ENCODE measurements at regions not wholly inside any gene's neighbourhood (a gene's known extent, or its start where the extent isn't known, plus 50 kb on each side); places are given as distances from the start of the nearest gene placed in this dataset.

DNA sequence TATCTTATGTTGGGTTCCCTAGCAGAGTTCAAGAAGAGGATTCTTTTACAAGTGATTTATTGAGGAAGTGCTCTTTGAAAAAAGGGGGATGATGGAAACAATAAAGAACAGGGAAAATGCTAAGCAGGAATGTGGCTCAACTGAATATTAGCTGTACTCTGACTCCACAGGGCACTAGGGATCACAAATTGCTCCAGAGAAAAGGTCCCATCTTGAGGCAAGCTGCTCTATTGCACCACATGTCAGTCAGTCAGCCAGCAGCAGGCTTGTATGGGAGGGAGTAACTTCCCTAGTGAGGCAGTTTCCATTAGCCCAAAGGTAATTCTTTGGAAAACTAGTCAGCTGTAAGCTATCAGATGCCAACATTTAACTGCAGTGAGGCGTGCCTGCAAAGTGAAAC, 73.3 kb upstream of the FNDC3A start:
- Histone ChIP-seq H2BK5ac (ENCODE audit: low read depth, low read length, poor library complexity, severe bottlenecking) (no peak overlapping the region), H2BK15ac (ENCODE audit: low read depth, poor library complexity, severe bottlenecking) (no peak overlapping the region), H3K4me2 (ENCODE audit: low read length, poor library complexity, severe bottlenecking) (no peak overlapping the region), H3K14ac (ENCODE audit: low read length in 2 of 2) (peak overlapping the region in 1 of 2 experiments; percentile 48), H2AFZ (ENCODE audit: low read depth, low read length) (no peak overlapping the region), H2BK120ac (ENCODE audit: low read depth, low read length) (no peak overlapping the region), H3K4me3 (ENCODE audit: insufficient read depth in 1 of 2, low read depth in 1 of 2, low read length in 2 of 2) (no peak overlapping the region), H3K79me1 (replicated peaks; ENCODE audit: low read length, poor library complexity, severe bottlenecking) (no peaks in the 10 kb centered on the region), H2BK12ac (ENCODE audit: low read length in 2 of 2) (no peak overlapping the region), H4K8ac (ENCODE audit: low read length) (no peak overlapping the region), H3K4me1 (ENCODE audit: control insufficient read depth, insufficient read depth, low read depth, low read length) (no peaks in the 10 kb centered on the region), H3K18ac (ENCODE audit: low read depth in 1 of 2, low read length in 2 of 2) (no peak overlapping the region), H2AK5ac (ENCODE audit: low read length, severe bottlenecking) (no peak overlapping the region), H3K4ac (ENCODE audit: low read depth in 1 of 2, low read length in 2 of 2) (no peak overlapping the region), H3K9me3 (ENCODE audit: control insufficient read depth, low read length) (no peaks in the 10 kb centered on the region), H3K27ac (ENCODE audit: low read length, poor library complexity, severe bottlenecking) (no peak overlapping the region), H3K27me3 (ENCODE audit: control insufficient read depth in 1 of 2, insufficient read depth in 1 of 2, low read length in 2 of 2) (peaks cover 0 to 8% of the 10 kb centered on the region in 2 experiments), H4K91ac (ENCODE audit: low read length) (no peak overlapping the region), H3K9ac (ENCODE audit: low read length) (no peak overlapping the region), H3K36me3 (ENCODE audit: control insufficient read depth in 1 of 2, insufficient read depth in 2 of 2, low read depth in 1 of 2, low read length in 2 of 2) (no peaks in the 10 kb centered on the region), H3K23ac (ENCODE audit: low read length in 2 of 2) (no peak overlapping the region)
- DNase-seq: peak; percentile 12
- no CpG with 5 or more reads among the region's 1 CpG for WGBS

GRCh38 chr13:48904668-48905290, 70.9 kb upstream of the FNDC3A start:
- WGBS: 100% methylated on average over 2 of the region's 2 CpGs

GRCh38 chr13:48906200-48906599, 69.5 kb upstream of the FNDC3A start:
- Histone ChIP-seq H3K79me1 (replicated peaks; ENCODE audit: low read length, poor library complexity, severe bottlenecking) (no peaks in the 10 kb centered on the region), H3K14ac (ENCODE audit: low read length in 2 of 2) (no peak overlapping the region), H3K4me3 (ENCODE audit: insufficient read depth in 1 of 2, low read depth in 1 of 2, low read length in 2 of 2) (no peak overlapping the region), H2AFZ (ENCODE audit: low read depth, low read length) (no peak overlapping the region), H2BK15ac (ENCODE audit: low read depth, poor library complexity, severe bottlenecking) (no peak overlapping the region), H4K91ac (ENCODE audit: low read length) (no peak overlapping the region), H2BK120ac (ENCODE audit: low read depth, low read length) (no peak overlapping the region), H3K4me1 (ENCODE audit: control insufficient read depth, insufficient read depth, low read depth, low read length) (peaks cover 1% of the 10 kb centered on the region), H3K9me3 (ENCODE audit: control insufficient read depth, low read length) (no peaks in the 10 kb centered on the region), H3K27ac (ENCODE audit: low read length, poor library complexity, severe bottlenecking) (no peak overlapping the region), H3K18ac (ENCODE audit: low read depth in 1 of 2, low read length in 2 of 2) (no peak overlapping the region), H2BK12ac (ENCODE audit: low read length in 2 of 2) (no peak overlapping the region), H2BK5ac (ENCODE audit: low read depth, low read length, poor library complexity, severe bottlenecking) (no peak overlapping the region), H3K36me3 (ENCODE audit: control insufficient read depth in 1 of 2, insufficient read depth in 2 of 2, low read depth in 1 of 2, low read length in 2 of 2) (no peaks in the 10 kb centered on the region), H3K23ac (ENCODE audit: low read length in 2 of 2) (no peak overlapping the region), H3K9ac (ENCODE audit: low read length) (no peak overlapping the region), H3K4me2 (ENCODE audit: low read length, poor library complexity, severe bottlenecking) (no peak overlapping the region), H4K8ac (ENCODE audit: low read length) (no peak overlapping the region), H2AK5ac (ENCODE audit: low read length, severe bottlenecking) (no peak overlapping the region), H3K27me3 (ENCODE audit: control insufficient read depth in 1 of 2, insufficient read depth in 1 of 2, low read length in 2 of 2) (no peaks in the 10 kb centered on the region), H3K4ac (ENCODE audit: low read depth in 1 of 2, low read length in 2 of 2) (no peak overlapping the region)
- 100% methylated on average over 3 of the region's 6 CpGs for WGBS
- no peak for DNase-seq

More at GRCh38 chr13:48904668-48905290, 70.9 kb upstream of the FNDC3A start:
- Histone ChIP-seq H3K4me1 (ENCODE audit: control insufficient read depth, insufficient read depth, low read depth, low read length) (peaks cover 1% of the 10 kb centered on the region), H3K9ac (ENCODE audit: low read length) (no peak overlapping the region), H3K4ac (ENCODE audit: low read depth in 1 of 2, low read length in 2 of 2) (no peak overlapping the region), H4K91ac (ENCODE audit: low read length) (no peak overlapping the region), H3K4me3 (ENCODE audit: insufficient read depth in 1 of 2, low read depth in 1 of 2, low read length in 2 of 2) (no peak overlapping the region), H3K23ac (ENCODE audit: low read length in 2 of 2) (no peak overlapping the region), H2BK12ac (ENCODE audit: low read length in 2 of 2) (no peak overlapping the region), H3K27ac (ENCODE audit: low read length, poor library complexity, severe bottlenecking) (no peak overlapping the region), H3K18ac (ENCODE audit: low read depth in 1 of 2, low read length in 2 of 2) (no peak overlapping the region), H2BK15ac (ENCODE audit: low read depth, poor library complexity, severe bottlenecking) (no peak overlapping the region), H3K79me1 (replicated peaks; ENCODE audit: low read length, poor library complexity, severe bottlenecking) (no peaks in the 10 kb centered on the region), H2AK5ac (ENCODE audit: low read length, severe bottlenecking) (no peak overlapping the region), H2BK5ac (ENCODE audit: low read depth, low read length, poor library complexity, severe bottlenecking) (no peak overlapping the region), H2BK120ac (ENCODE audit: low read depth, low read length) (no peak overlapping the region), H3K9me3 (ENCODE audit: control insufficient read depth, low read length) (no peaks in the 10 kb centered on the region), H3K36me3 (ENCODE audit: control insufficient read depth in 1 of 2, insufficient read depth in 2 of 2, low read depth in 1 of 2, low read length in 2 of 2) (no peaks in the 10 kb centered on the region), H4K8ac (ENCODE audit: low read length) (no peak overlapping the region), H3K14ac (ENCODE audit: low read length in 2 of 2) (no peak overlapping the region), H2AFZ (ENCODE audit: low read depth, low read length) (no peak overlapping the region), H3K4me2 (ENCODE audit: low read length, poor library complexity, severe bottlenecking) (no peak overlapping the region), H3K27me3 (ENCODE audit: control insufficient read depth in 1 of 2, insufficient read depth in 1 of 2, low read length in 2 of 2) (peaks cover 0 to 4% of the 10 kb centered on the region in 2 experiments)
- no peak for DNase-seq

DNA sequence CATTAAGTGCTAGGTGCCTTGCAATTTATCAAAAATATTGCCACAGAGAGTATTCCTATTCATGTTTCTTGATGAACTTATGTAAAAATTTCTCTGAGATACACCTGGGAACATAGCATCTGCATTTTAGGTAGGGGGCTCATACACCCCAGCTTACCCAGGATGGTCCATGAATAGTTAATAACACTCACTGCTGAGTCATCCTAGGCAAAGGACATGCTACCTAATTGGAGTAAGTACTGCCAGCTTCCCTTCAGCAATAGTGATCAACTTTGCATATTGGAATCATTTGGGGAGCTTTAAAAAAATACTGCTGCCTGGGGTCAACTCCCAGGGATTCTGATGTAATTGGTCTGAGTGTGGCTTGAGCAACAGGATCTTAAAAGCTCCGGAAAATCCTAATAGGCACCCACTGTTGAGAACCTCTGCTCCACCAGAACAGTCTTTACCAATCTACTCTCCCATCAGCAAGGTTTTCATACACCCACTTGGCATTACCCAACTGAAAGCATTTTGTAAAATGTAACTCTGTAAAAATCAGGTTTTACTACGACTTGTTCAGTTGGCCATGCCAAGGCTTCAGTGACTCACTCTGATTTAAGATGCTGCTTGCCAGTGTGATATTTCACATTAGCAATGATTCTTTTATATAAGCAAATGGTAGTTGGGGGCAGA, 67.2 kb upstream of the FNDC3A start:
- Histone ChIP-seq H3K4ac (ENCODE audit: low read depth in 1 of 2, low read length in 2 of 2) (no peak overlapping the region), H3K79me1 (replicated peaks; ENCODE audit: low read length, poor library complexity, severe bottlenecking) (no peaks in the 10 kb centered on the region), H3K27me3 (ENCODE audit: control insufficient read depth in 1 of 2, insufficient read depth in 1 of 2, low read length in 2 of 2) (no peaks in the 10 kb centered on the region), H2BK5ac (ENCODE audit: low read depth, low read length, poor library complexity, severe bottlenecking) (no peak overlapping the region), H3K4me3 (ENCODE audit: insufficient read depth in 1 of 2, low read depth in 1 of 2, low read length in 2 of 2) (peak overlapping the region in 1 of 2 experiments; percentile 47), H3K9ac (ENCODE audit: low read length) (peak overlapping the region; percentile 25), H3K23ac (ENCODE audit: low read length in 2 of 2) (no peak overlapping the region), H4K91ac (ENCODE audit: low read length) (no peak overlapping the region), H2BK120ac (ENCODE audit: low read depth, low read length) (no peak overlapping the region), H3K27ac (ENCODE audit: low read length, poor library complexity, severe bottlenecking) (no peak overlapping the region), H3K9me3 (ENCODE audit: control insufficient read depth, low read length) (no peaks in the 10 kb centered on the region), H3K14ac (ENCODE audit: low read length in 2 of 2) (no peak overlapping the region), H3K4me1 (ENCODE audit: control insufficient read depth, insufficient read depth, low read depth, low read length) (peaks cover 1% of the 10 kb centered on the region), H2AK5ac (ENCODE audit: low read length, severe bottlenecking) (no peak overlapping the region), H3K4me2 (ENCODE audit: low read length, poor library complexity, severe bottlenecking) (no peak overlapping the region), H3K18ac (ENCODE audit: low read depth in 1 of 2, low read length in 2 of 2) (no peak overlapping the region), H2BK12ac (ENCODE audit: low read length in 2 of 2) (no peak overlapping the region), H4K8ac (ENCODE audit: low read length) (no peak overlapping the region), H2BK15ac (ENCODE audit: low read depth, poor library complexity, severe bottlenecking) (no peak overlapping the region), H2AFZ (ENCODE audit: low read depth, low read length) (no peak overlapping the region), H3K36me3 (ENCODE audit: control insufficient read depth in 1 of 2, insufficient read depth in 2 of 2, low read depth in 1 of 2, low read length in 2 of 2) (no peaks in the 10 kb centered on the region)
- DNase-seq: no peak
- WGBS: 75% methylated on average over 1 of the region's 2 CpGs
